Transverse colon (tissue), 4 donors: ENCODE measurements at regions not wholly inside any gene's neighbourhood (a gene's known extent, or its start where the extent isn't known, plus 50 kb on each side); places are given as distances from the start of the nearest gene placed in this dataset.

Experiments used
- DNase-seq: peaks from one replicate; pipeline ENCODE4 v3.0.0-alpha.2; 2019
- H3K27ac ChIP-seq, 4 donors: fragments of 200-600 bp; sonication (generic); 2 replicates each; pipeline ENCODE4 v1.5.1; 2016 to 2018; ENCODE audit warnings: inconsistent platforms in 4 of 4
- H3K27me3 ChIP-seq: fragments of 200-600 bp; sonication (generic); 2 replicates; pipeline ENCODE4 v1.5.1; 2017; ENCODE audit warnings: inconsistent platforms
- H3K36me3 ChIP-seq, 4 donors: fragments of 200-600 bp; sonication (generic); 2 replicates each; pipeline ENCODE4 v1.5.1; 2017 to 2019; ENCODE audit warnings: inconsistent platforms in 4 of 4
- H3K4me1 ChIP-seq, 4 donors: fragments of 200-600 bp; sonication (generic); 2 replicates each; pipeline ENCODE4 v1.5.1; 2017 to 2020; ENCODE audit warnings: inconsistent platforms in 4 of 4
- H3K4me3 ChIP-seq, 4 donors: fragments of 200-600 bp; sonication (generic); 1 replicate in 1 of 4; 2 replicates in 3 of 4; pipeline versions ENCODE4 v1.5.1 to v1.6.1; 2017 to 2019; ENCODE audit warnings: inconsistent platforms in 4 of 4
- H3K9me3 ChIP-seq, 2 donors: fragments of 200-600 bp; sonication (generic); 2 replicates each; pipeline ENCODE4 v1.5.1; 2017 to 2019; ENCODE audit warnings: inconsistent platforms in 2 of 2
- CTCF ChIP-seq, 5 experiments: fragments of 200-600 bp in 3 of 5; fragments of 450-650 bp in 2 of 5; sonication (generic) in 3 of 5; IDR thresholded peaks; 1 replicate in 2 of 5; 2 replicates in 3 of 5; pipeline ENCODE4 v1.5.1; 2016 to 2017; ENCODE audit warnings: antibody characterized with exemption in 5 of 5, inconsistent platforms in 3 of 5, mild to moderate bottlenecking in 2 of 5, moderate library complexity in 1 of 5
- EP300 ChIP-seq: sonication (generic); formaldehyde crosslinking; IDR thresholded peaks from one replicate; pipeline ENCODE4 v1.6.1; 2017; ENCODE audit warnings: antibody characterized with exemption, low read depth
- POLR2A ChIP-seq: fragments of 450-650 bp; IDR thresholded peaks from one replicate; pipeline ENCODE4 v1.6.1; 2016; ENCODE audit warnings: antibody characterized with exemption, mild to moderate bottlenecking, moderate library complexity
- POLR2AphosphoS5 ChIP-seq, 3 donors: sonication (generic); formaldehyde crosslinking; IDR thresholded peaks; one replicate each; pipeline ENCODE4 v1.6.1; 2016; ENCODE audit warnings: antibody characterized with exemption in 3 of 3
- WGBS, 2 donors: methylation state at CpG; one replicate each; pipeline ENCODE4 v1.1.5; 2018; ENCODE audit warnings: low coverage in 1 of 2; 5-methylcytosine and 5-hydroxymethylcytosine counted together
- in situ Hi-C, 4 donors: fragments of 200-750 bp; cut with MboI; loops; one replicate each; pipeline versions ENCODE4 v1.15.0 to v1.15.1; 2017; ENCODE audit warnings: low sequenced_read_pairs in 3 of 4, low pct_ligation_motif_present in 1 of 4, low pct_unique_long_range_greater_than_20kb in 1 of 4
- intact Hi-C: fragments of 100-400 bp; cut with DNase I; formaldehyde crosslinking; loops from one replicate; pipeline ENCODE4 v1.15.1; 2023; ENCODE audit warnings: low total_unique reads

- no peaks in the 10 kb centered on the region for H3K36me3 ChIP-seq
- in situ Hi-C loops (no loop called here), intact Hi-C loops (no loop called here)
- no peak overlapping the region for H3K4me3 ChIP-seq
- H3K4me1 ChIP-seq, result no peaks in the 10 kb centered on the region
- no peaks in the 10 kb centered on the region for H3K9me3 ChIP-seq
- peak overlapping the region in 2 of 4 donors; percentile 12 to 26 for H3K27ac ChIP-seq
- TF ChIP-seq CTCF (IDR thresholded peaks at IDR 0.05) (no peak), POLR2AphosphoS5 (IDR thresholded peaks at IDR 0.05) (no peak), EP300 (no peak), POLR2A (no peak)
- DNase-seq, result no peak
- no peaks in the 10 kb centered on the region for H3K27me3 ChIP-seq
- 65 to 73% methylated on average over 4 of the region's 4 CpGs for WGBS, 2 donors
These were observed 657.4 kb downstream of the SPRY1 start for GRCh38 chr4:124053872-124054538.

- TF ChIP-seq CTCF (IDR thresholded peaks at IDR 0.05), result no peak
- TF ChIP-seq POLR2A, result no peak
- TF ChIP-seq POLR2AphosphoS5 (IDR thresholded peaks at IDR 0.05), result no peak
- no peak for TF ChIP-seq EP300
- H3K4me1 ChIP-seq, result peaks cover 0 to 6% (median 4%) of the 10 kb centered on the region in 4 donors
- DNase-seq, result no peak
- 81% methylated on average over 1 of the region's 1 CpG; no CpG with 5 or more reads in 1 of the 2 donors for WGBS, 2 donors
- in situ Hi-C loops (no loop called here), intact Hi-C loops (no loop called here)
- no peaks in the 10 kb centered on the region for H3K9me3 ChIP-seq
- no peaks in the 10 kb centered on the region for H3K36me3 ChIP-seq
- H3K27ac ChIP-seq, result no peak overlapping the region
- no peaks in the 10 kb centered on the region for H3K27me3 ChIP-seq
- H3K4me3 ChIP-seq, result no peak overlapping the region
These were observed 657.2 kb downstream of the ANKRD50 start for GRCh38 chr4:124055336-124055735.

GRCh38 chr4:124055896-124056295 is 656.6 kb downstream of the ANKRD50 start:
- Histone ChIP-seq H3K36me3 (no peaks in the 10 kb centered on the region), H3K27ac (no peak overlapping the region), H3K9me3 (no peaks in the 10 kb centered on the region), H3K27me3 (no peaks in the 10 kb centered on the region), H3K4me1 (peaks cover 0 to 11% (median 4%) of the 10 kb centered on the region in 4 donors), H3K4me3 (no peak overlapping the region)
- TF ChIP-seq EP300, result no peak
- TF ChIP-seq POLR2AphosphoS5 (IDR thresholded peaks at IDR 0.05), result no peak
- TF ChIP-seq POLR2A, result no peak
- TF ChIP-seq CTCF (IDR thresholded peaks at IDR 0.05), result no peak
- in situ Hi-C loops, result no loop called here
- DNase-seq, result no peak
- intact Hi-C loops, result no loop called here

GRCh38 chr4:124060261-124060918 is 652.1 kb downstream of the ANKRD50 start:
- TF ChIP-seq POLR2A (no peak), POLR2AphosphoS5 (IDR thresholded peaks at IDR 0.05) (peak; percentile 41 to 87 (median 72)), EP300 (peak; percentile 66), CTCF (IDR thresholded peaks at IDR 0.05) (no peak)
- no peaks in the 10 kb centered on the region for H3K9me3 ChIP-seq
- intact Hi-C loops (no loop called here), in situ Hi-C loops (no loop called here)
- H3K36me3 ChIP-seq, result no peaks in the 10 kb centered on the region
- no peak overlapping the region for H3K4me3 ChIP-seq
- H3K4me1 ChIP-seq, result peaks cover 0 to 23% (median 4%) of the 10 kb centered on the region in 4 donors
- H3K27ac ChIP-seq, result peak overlapping the region; percentile 34 to 77 (median 70)
- no peaks in the 10 kb centered on the region for H3K27me3 ChIP-seq
- peak; percentile 18 for DNase-seq
- WGBS, 2 donors, result 0 to 7% methylated on average over 2 of the region's 2 CpGs
